ENCODE measurements at regions not wholly inside any gene's neighbourhood (a gene's known extent, or its start where the extent isn't known, plus 50 kb on each side); places are given as distances from the start of the nearest gene placed in this dataset.

GRCh38 chr1:217369271-217369981 lies 261.5 kb downstream of the GPATCH2 start:
- peaks cover 4% of the 10 kb centered on the region for H3K4me1 Mint-ChIP-seq (ENCODE audit: unreplicated experiment)
- H3K4me3 Mint-ChIP-seq (ENCODE audit: unreplicated experiment) = no peak overlapping the region
- no peak for DNase-seq (ENCODE audit: low spot score)
- no peak overlapping the region for H3K27ac Mint-ChIP-seq (ENCODE audit: unreplicated experiment)
- H3K9me3 Mint-ChIP-seq (ENCODE audit: unreplicated experiment) = no peaks in the 10 kb centered on the region
- TF ChIP-seq CTCF (IDR thresholded peaks at IDR 0.05; ENCODE audit: unreplicated experiment) = no peak
- no peaks in the 10 kb centered on the region for H3K36me3 Mint-ChIP-seq (ENCODE audit: low read depth, unreplicated experiment)
- no peaks in the 10 kb centered on the region for H3K27me3 Mint-ChIP-seq (ENCODE audit: unreplicated experiment)

- TF ChIP-seq CTCF (IDR thresholded peaks at IDR 0.05; ENCODE audit: unreplicated experiment) = no peak
- DNase-seq (ENCODE audit: low spot score) = no peak
- Mint-ChIP-seq H3K27ac (ENCODE audit: unreplicated experiment) (no peak overlapping the region), H3K4me3 (ENCODE audit: unreplicated experiment) (no peak overlapping the region), H3K36me3 (ENCODE audit: low read depth, unreplicated experiment) (no peaks in the 10 kb centered on the region), H3K27me3 (ENCODE audit: unreplicated experiment) (peaks cover 5% of the 10 kb centered on the region), H3K4me1 (ENCODE audit: unreplicated experiment) (peaks cover 7% of the 10 kb centered on the region), H3K9me3 (ENCODE audit: unreplicated experiment) (no peaks in the 10 kb centered on the region)
Measured at GRCh38 chr1:217364220-217364619, 266.7 kb downstream of the GPATCH2 start.

GRCh38 chr1:217363319-217363718 lies 267.6 kb downstream of the GPATCH2 start:
- no peaks in the 10 kb centered on the region for H3K9me3 Mint-ChIP-seq (ENCODE audit: unreplicated experiment)
- H3K4me1 Mint-ChIP-seq (ENCODE audit: unreplicated experiment) = peaks cover 6% of the 10 kb centered on the region
- no peak overlapping the region for H3K27ac Mint-ChIP-seq (ENCODE audit: unreplicated experiment)
- TF ChIP-seq CTCF (IDR thresholded peaks at IDR 0.05; ENCODE audit: unreplicated experiment) = no peak
- no peaks in the 10 kb centered on the region for H3K36me3 Mint-ChIP-seq (ENCODE audit: low read depth, unreplicated experiment)
- H3K4me3 Mint-ChIP-seq (ENCODE audit: unreplicated experiment) = no peak overlapping the region
- H3K27me3 Mint-ChIP-seq (ENCODE audit: unreplicated experiment) = peaks cover 5% of the 10 kb centered on the region
- DNase-seq (ENCODE audit: low spot score) = no peak

GRCh38 chr1:217360510-217360909 lies 270.4 kb downstream of the GPATCH2 start:
- Mint-ChIP-seq H3K4me3 (ENCODE audit: unreplicated experiment) (no peak overlapping the region), H3K27me3 (ENCODE audit: unreplicated experiment) (peaks cover 5% of the 10 kb centered on the region), H3K36me3 (ENCODE audit: low read depth, unreplicated experiment) (no peaks in the 10 kb centered on the region), H3K27ac (ENCODE audit: unreplicated experiment) (no peak overlapping the region), H3K4me1 (ENCODE audit: unreplicated experiment) (peaks cover 6% of the 10 kb centered on the region), H3K9me3 (ENCODE audit: unreplicated experiment) (no peaks in the 10 kb centered on the region)
- no peak for DNase-seq (ENCODE audit: low spot score)
- TF ChIP-seq CTCF (IDR thresholded peaks at IDR 0.05; ENCODE audit: unreplicated experiment) = no peak

- DNase-seq (ENCODE audit: low spot score) = no peak
- Mint-ChIP-seq H3K4me3 (ENCODE audit: unreplicated experiment) (no peak overlapping the region), H3K9me3 (ENCODE audit: unreplicated experiment) (no peaks in the 10 kb centered on the region)
Measured at GRCh38 chr1:217354895-217355294, 276.0 kb downstream of the GPATCH2 start.

More at GRCh38 chr1:217354895-217355294, 276.0 kb downstream of the GPATCH2 start:
- H3K27me3 Mint-ChIP-seq (ENCODE audit: unreplicated experiment) = no peaks in the 10 kb centered on the region
- no peak overlapping the region for H3K27ac Mint-ChIP-seq (ENCODE audit: unreplicated experiment)
- TF ChIP-seq CTCF (IDR thresholded peaks at IDR 0.05; ENCODE audit: unreplicated experiment) = no peak
- H3K4me1 Mint-ChIP-seq (ENCODE audit: unreplicated experiment) = no peaks in the 10 kb centered on the region
- no peaks in the 10 kb centered on the region for H3K36me3 Mint-ChIP-seq (ENCODE audit: low read depth, unreplicated experiment)
